ENCODE measurements at regions not wholly inside any gene's neighbourhood (a gene's known extent, or its start where the extent isn't known, plus 50 kb on each side); places are given as distances from the start of the nearest gene placed in this dataset.

GRCh38 chr1:114229368-114229767, 75.7 kb upstream of the SYT6 start:
- TF ChIP-seq, protein P1, sequence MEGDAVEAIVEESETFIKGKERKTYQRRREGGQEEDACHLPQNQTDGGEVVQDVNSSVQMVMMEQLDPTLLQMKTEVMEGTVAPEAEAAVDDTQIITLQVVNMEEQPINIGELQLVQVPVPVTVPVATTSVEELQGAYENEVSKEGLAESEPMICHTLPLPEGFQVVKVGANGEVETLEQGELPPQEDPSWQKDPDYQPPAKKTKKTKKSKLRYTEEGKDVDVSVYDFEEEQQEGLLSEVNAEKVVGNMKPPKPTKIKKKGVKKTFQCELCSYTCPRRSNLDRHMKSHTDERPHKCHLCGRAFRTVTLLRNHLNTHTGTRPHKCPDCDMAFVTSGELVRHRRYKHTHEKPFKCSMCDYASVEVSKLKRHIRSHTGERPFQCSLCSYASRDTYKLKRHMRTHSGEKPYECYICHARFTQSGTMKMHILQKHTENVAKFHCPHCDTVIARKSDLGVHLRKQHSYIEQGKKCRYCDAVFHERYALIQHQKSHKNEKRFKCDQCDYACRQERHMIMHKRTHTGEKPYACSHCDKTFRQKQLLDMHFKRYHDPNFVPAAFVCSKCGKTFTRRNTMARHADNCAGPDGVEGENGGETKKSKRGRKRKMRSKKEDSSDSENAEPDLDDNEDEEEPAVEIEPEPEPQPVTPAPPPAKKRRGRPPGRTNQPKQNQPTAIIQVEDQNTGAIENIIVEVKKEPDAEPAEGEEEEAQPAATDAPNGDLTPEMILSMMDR (IDR thresholded peaks at IDR 0.05), result no peak
- no peak for TF ChIP-seq EP300 (IDR thresholded peaks at IDR 0.05)
- no peak for TF ChIP-seq POLR2A (IDR thresholded peaks at IDR 0.05)
- TF ChIP-seq POLR2AphosphoS5 (IDR thresholded peaks at IDR 0.05), result no peak

Measured in sigmoid colon (tissue), 4 donors.